ENCODE measurements at regions not wholly inside any gene's neighbourhood (a gene's known extent, or its start where the extent isn't known, plus 50 kb on each side); places are given as distances from the start of the nearest gene placed in this dataset.

DNA sequence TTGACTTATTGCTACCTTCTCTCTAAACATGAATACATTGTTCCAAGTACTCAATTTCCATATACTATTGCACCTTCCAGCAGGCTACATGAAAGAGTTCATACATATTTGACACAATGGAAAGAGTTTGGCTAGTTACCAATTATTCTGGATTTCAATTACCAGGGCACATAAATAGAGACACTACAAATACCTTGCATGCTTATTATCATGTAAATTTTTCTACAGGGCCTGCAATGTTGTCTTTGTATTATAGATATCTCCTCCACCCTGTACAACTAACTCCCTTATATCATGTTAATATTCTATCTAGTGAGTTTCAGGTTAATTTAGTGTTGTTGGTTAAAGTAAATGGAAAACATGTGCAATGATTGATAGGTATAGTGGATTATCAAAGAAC, 540.7 kb upstream of the SLITRK5 start:
- no peak for DNase-seq (ENCODE audit: low read depth)
- no peak overlapping the region for H3K4me3 ChIP-seq (ENCODE audit: low read depth, low read length)
- TF ChIP-seq, protein P1, sequence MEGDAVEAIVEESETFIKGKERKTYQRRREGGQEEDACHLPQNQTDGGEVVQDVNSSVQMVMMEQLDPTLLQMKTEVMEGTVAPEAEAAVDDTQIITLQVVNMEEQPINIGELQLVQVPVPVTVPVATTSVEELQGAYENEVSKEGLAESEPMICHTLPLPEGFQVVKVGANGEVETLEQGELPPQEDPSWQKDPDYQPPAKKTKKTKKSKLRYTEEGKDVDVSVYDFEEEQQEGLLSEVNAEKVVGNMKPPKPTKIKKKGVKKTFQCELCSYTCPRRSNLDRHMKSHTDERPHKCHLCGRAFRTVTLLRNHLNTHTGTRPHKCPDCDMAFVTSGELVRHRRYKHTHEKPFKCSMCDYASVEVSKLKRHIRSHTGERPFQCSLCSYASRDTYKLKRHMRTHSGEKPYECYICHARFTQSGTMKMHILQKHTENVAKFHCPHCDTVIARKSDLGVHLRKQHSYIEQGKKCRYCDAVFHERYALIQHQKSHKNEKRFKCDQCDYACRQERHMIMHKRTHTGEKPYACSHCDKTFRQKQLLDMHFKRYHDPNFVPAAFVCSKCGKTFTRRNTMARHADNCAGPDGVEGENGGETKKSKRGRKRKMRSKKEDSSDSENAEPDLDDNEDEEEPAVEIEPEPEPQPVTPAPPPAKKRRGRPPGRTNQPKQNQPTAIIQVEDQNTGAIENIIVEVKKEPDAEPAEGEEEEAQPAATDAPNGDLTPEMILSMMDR (IDR thresholded peaks at IDR 0.05; ENCODE audit: insufficient read depth, low read length) = no peak

DNA sequence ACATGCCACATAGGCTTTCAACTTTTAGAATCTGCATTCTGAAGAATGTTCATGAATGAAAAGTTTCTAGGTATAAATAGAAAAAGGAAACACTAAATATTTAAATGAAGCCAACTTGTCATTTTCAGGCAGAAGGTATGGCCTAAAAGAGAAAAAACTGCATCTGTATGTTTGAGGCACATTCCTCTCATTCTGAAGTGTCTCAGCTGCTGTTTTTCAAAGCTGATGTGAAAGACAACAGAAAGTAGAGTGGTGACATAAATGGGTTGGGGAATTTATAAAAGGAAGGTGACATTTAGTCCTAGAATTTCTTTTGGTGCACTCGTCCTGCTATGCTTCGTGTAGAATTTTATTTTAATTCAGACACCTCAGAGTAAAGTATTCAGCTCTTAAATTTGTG, 539.6 kb upstream of the SLITRK5 start:
- no peak for DNase-seq (ENCODE audit: low read depth)
- TF ChIP-seq, protein P1 (IDR thresholded peaks at IDR 0.05; ENCODE audit: insufficient read depth, low read length) = no peak
- H3K4me3 ChIP-seq (ENCODE audit: low read depth, low read length) = no peak overlapping the region

DNA sequence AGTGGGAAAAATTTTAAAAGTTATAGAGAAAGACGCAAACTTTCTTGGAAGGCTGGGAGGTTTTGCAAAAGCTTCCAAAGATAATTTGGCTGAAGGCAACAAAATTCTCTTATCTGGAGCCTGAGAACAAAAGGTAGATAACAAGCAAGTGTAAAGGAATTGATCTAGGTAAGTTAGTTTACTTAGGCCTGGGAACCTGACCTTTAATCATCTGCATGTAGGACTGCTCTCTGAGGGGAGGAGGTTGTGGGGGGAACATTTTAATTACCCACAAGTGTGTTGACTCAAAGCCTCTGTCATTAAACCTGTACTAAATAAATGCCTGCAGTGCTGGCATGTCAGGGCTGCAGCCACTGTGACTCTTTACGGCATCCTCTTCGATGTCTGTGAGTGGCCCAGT, 532.3 kb upstream of the SLITRK5 start:
- H3K4me3 ChIP-seq (ENCODE audit: low read depth, low read length) = no peak overlapping the region
- DNase-seq (ENCODE audit: low read depth) = no peak
- TF ChIP-seq, protein P1 (IDR thresholded peaks at IDR 0.05; ENCODE audit: insufficient read depth, low read length) = no peak

DNA sequence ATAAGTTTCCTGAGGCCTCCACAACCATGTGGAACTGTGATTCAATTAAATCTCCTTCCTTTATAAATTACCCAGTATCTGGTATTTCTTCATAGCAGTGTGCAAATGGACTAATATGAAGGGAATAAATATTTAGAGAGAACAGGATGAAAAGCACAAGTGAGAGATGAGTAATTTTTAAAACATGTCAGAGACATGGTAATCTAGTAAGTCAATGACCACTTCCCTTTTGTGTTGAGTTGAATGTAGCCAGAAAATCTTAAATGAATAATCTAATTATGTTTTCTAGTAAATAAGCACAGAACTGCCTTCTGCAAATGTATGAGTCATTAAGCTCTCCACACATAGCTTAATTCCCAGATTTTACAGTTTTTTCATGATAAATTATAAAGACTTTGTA, 524.1 kb upstream of the SLITRK5 start:
- no peak overlapping the region for H3K4me3 ChIP-seq (ENCODE audit: low read depth, low read length)
- TF ChIP-seq, protein P1 (IDR thresholded peaks at IDR 0.05; ENCODE audit: insufficient read depth, low read length) = no peak
- no peak for DNase-seq (ENCODE audit: low read depth)

DNA sequence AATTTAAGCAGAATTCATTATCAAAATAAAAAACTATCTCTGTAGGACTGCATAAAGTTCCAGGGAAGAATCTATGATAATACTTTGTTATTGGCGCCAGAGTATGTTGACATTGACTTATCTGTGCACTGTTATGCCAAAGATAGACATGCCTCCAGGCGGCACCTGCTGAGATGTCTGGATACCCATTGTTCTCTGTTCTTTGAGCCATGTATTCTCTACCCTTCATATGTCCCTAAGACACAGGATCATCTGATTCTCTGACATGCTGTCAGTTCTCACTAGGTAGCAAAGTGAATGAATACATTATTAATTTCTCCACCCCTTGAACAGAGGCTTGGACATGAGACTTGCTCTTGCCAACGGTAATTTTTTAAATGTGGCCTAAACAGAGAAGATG, 517.8 kb upstream of the SLITRK5 start:
- TF ChIP-seq, protein P1 (IDR thresholded peaks at IDR 0.05; ENCODE audit: insufficient read depth, low read length) = no peak
- no peak overlapping the region for H3K4me3 ChIP-seq (ENCODE audit: low read depth, low read length)
- no peak for DNase-seq (ENCODE audit: low read depth)

DNA sequence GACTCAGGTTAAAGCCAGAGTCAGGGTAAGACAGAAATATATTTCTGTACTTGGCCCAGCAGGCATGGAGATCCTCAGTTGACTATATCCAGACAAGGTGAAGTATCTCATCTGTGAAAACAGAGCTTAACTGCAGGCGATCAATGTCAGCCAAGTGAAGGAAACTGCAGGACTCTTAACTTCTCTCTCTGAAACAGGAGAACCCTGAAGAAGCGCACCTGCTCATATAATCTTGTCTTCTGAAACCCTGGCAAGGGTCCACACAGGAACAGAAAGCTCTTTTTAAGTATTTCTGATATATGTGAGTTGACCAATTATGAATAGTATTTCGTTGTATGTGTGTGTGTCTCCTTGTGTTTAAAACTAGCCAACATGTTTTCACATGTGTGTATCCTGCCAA, 504.8 kb upstream of the SLITRK5 start:
- no peak for DNase-seq (ENCODE audit: low read depth)
- TF ChIP-seq, protein P1 (IDR thresholded peaks at IDR 0.05; ENCODE audit: insufficient read depth, low read length) = no peak
- no peak overlapping the region for H3K4me3 ChIP-seq (ENCODE audit: low read depth, low read length)

DNA sequence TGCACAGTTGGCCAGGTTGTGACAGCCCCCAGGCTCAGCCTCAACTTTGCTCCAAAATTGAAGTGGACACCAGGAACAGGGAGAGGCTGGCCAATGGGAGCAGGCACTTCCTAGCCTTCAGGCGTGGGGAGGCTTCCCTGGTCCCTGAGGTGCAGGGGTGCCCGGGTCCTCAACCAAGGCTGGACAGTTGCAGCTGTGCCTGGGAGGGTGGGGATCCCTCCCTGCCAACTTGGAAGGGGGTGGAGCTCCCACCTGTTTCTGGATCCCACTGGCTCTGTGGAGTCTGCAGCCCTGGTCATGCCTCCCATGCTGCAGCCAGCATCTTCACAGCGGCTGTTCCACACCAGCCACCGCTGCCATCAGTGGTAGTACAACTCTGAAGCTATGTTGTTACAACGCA, 502.8 kb upstream of the SLITRK5 start:
- TF ChIP-seq, protein P1 (IDR thresholded peaks at IDR 0.05; ENCODE audit: insufficient read depth, low read length) = no peak
- DNase-seq (ENCODE audit: low read depth) = no peak
- H3K4me3 ChIP-seq (ENCODE audit: low read depth, low read length) = no peak overlapping the region
